Muscle layer of duodenum (tissue), 2 donors: ENCODE measurements at regions not wholly inside any gene's neighbourhood (a gene's known extent, or its start where the extent isn't known, plus 50 kb on each side); places are given as distances from the start of the nearest gene placed in this dataset.

Experiments used
- H3K27ac ChIP-seq: one replicate; pipeline ENCODE4 v1.7.0; 2013; ENCODE audit warnings: mild to moderate bottlenecking, low read length
- H3K27me3 ChIP-seq: one replicate; pipeline ENCODE4 v1.7.0; 2013; ENCODE audit warnings: low read depth, mild to moderate bottlenecking, control low read depth, low read length
- H3K36me3 ChIP-seq, 2 donors: one replicate each; pipeline ENCODE4 v1.7.0; 2013; ENCODE audit warnings: low read length in 2 of 2, control low read depth in 1 of 2, mild to moderate bottlenecking in 1 of 2; ENCODE audit not compliant: insufficient read depth in 2 of 2, control insufficient read depth in 1 of 2
- H3K4me1 ChIP-seq, 2 donors: one replicate each; pipeline ENCODE4 v1.7.0; 2013; ENCODE audit warnings: low read length in 2 of 2, mild to moderate bottlenecking in 2 of 2, control low read depth in 1 of 2, moderate library complexity in 1 of 2; ENCODE audit not compliant: insufficient read depth in 2 of 2, control insufficient read depth in 1 of 2
- H3K4me3 ChIP-seq, 2 donors: one replicate each; pipeline ENCODE4 v1.7.0; 2013; ENCODE audit warnings: low read length in 2 of 2, low read depth in 1 of 2, mild to moderate bottlenecking in 1 of 2
- H3K9me3 ChIP-seq, 2 donors: one replicate each; pipeline ENCODE4 v1.7.0; 2013; ENCODE audit warnings: low read length in 2 of 2, control low read depth in 1 of 2, mild to moderate bottlenecking in 1 of 2; ENCODE audit not compliant: control insufficient read depth in 1 of 2
- donor health status: healthy.

DNA sequence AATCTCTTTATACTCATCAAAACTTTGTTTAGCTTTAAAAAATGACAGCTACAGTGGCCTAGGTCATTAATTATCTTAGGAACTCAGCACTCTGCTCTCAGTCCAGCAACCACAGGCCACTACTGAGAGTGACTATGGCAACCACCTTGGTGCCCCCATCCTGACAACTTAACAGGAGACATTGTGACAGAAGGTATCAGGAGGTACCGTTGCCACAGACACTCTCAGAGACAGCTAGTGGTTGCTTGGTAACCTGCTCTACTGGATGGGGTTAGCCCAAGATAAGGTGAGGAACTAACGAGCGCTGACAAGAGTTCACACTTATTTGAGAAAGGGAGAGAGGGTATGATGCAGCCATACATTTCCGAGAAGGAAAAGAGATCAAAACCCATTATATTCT, 76.1 kb upstream of the TFAP2D start:
- Histone ChIP-seq H3K36me3 (no peaks in the 10 kb centered on the region), H3K9me3 (no peaks in the 10 kb centered on the region), H3K4me3 (no peak overlapping the region), H3K4me1 (no peaks in the 10 kb centered on the region), H3K27me3 (no peaks in the 10 kb centered on the region), H3K27ac (no peak overlapping the region)

DNA sequence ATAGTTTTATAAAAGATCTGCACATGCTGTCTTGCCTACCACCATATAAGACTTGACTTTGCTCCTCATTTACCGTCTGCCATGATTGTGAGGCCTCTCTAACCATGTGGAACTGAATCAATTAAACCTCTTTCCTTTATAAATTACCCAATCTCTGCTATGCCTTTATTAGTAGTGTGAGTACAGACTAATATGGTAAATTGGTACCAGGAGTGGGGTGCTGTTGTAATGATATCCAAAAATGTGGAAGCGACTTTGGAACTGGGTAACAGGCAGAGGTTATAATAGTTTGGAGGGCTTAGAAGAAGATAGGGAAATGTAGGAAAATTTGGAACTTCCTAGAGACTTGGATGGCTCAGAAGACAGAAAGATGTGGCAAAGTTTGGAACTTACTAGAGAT, 64.2 kb upstream of the TFAP2D start:
- no peaks in the 10 kb centered on the region for H3K36me3 ChIP-seq
- H3K9me3 ChIP-seq: peaks cover 0 to 13% of the 10 kb centered on the region in 2 donors
- H3K4me1 ChIP-seq: no peaks in the 10 kb centered on the region
- no peaks in the 10 kb centered on the region for H3K27me3 ChIP-seq
- no peak overlapping the region for H3K27ac ChIP-seq
- no peak overlapping the region for H3K4me3 ChIP-seq

DNA sequence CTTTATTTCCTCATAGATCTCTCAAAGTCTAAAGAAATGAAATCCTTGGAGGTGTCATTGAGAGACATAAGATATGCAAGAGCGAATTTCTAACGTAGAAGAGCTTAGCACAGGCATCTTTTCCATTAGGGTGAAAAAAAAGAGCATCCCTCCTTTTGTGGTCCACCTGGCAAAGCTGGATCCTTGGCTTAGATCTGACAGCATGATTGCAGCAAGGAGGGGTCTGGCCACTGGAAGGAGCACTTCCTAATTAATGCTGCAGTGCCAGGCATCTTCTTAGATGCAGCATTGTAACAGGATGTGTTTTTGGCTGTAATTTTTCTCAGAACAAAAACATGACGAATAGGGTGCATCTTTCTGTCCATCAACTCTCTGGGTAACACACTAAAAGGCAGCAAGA, 60.1 kb upstream of the TFAP2D start:
- H3K9me3 ChIP-seq: peaks cover 0 to 13% of the 10 kb centered on the region in 2 donors
- H3K27ac ChIP-seq: no peak overlapping the region
- H3K36me3 ChIP-seq: no peaks in the 10 kb centered on the region
- no peaks in the 10 kb centered on the region for H3K4me1 ChIP-seq
- H3K27me3 ChIP-seq: no peaks in the 10 kb centered on the region
- no peak overlapping the region for H3K4me3 ChIP-seq

DNA sequence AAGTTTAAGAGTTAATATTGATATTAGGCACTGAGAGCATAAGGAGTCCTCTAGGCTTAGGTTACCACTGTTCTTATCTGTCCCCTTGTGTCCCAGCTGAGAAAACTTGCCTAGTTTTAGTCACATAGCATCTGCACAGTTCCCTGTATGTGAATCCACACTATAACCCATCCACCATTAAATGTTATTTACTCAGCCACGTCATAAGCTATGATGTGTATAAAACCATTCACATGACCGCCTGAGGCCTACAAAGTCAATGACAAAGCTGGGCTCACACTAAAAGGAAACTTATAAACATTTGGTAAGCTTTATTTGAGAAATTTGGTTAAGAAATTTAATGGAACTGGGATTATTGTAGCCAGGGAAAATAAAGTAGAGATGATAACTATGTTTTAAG, 59.2 kb upstream of the TFAP2D start:
- Histone ChIP-seq H3K4me1 (no peaks in the 10 kb centered on the region), H3K9me3 (peaks cover 0 to 9% of the 10 kb centered on the region in 2 donors), H3K4me3 (no peak overlapping the region), H3K27ac (no peak overlapping the region), H3K36me3 (no peaks in the 10 kb centered on the region), H3K27me3 (no peaks in the 10 kb centered on the region)

DNA sequence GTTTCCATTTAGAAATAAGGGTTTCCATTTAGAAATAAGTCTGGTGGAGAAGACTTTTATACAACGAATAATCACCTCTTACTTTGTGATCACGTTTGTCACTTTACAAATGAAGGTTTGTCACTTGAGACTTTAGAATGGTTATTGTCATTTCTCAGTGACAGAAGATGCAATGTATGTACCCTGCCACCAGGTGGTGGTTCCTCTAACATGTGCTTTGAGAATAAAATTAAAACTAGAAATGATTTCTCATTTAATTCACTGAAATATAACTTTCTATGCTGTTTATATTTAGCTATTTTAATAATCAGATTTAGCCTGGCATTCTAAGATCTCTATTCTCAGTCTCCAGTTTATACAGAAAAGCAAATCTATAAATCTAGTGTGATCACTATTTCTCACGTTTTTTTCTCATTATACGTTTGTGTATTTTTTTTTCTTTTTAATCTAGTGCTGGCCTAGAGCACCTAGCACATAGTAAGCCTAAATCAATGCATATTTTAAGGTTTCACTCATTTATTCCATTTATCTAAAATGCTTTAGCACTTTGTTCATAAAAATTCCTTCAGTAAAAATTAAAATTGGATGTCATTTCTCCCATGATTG, 57.4 kb upstream of the TFAP2D start:
- Histone ChIP-seq H3K4me3 (no peak overlapping the region), H3K4me1 (no peaks in the 10 kb centered on the region), H3K27me3 (no peaks in the 10 kb centered on the region), H3K36me3 (no peaks in the 10 kb centered on the region), H3K9me3 (no peaks in the 10 kb centered on the region), H3K27ac (no peak overlapping the region)

DNA sequence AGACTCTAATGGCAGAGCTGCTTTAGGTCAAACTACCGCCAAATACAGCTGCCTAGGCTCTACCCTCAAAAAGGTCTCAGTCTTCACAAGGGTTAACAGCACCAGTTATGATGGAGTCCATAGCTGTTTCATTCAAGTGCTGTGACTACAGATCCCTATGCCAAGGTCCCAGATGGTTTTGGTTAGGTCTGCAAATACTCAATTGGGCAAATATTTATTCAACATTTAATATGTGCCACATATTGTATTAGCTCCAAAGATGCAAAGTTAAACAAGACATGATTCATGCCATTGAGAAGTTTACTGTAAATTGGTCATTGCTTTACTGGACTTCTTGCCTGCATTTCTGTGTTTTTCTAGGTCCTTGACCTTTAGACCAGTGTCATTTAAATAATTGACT, 55.8 kb upstream of the TFAP2D start:
- Histone ChIP-seq H3K36me3 (no peaks in the 10 kb centered on the region), H3K4me1 (no peaks in the 10 kb centered on the region), H3K27ac (no peak overlapping the region), H3K9me3 (no peaks in the 10 kb centered on the region), H3K4me3 (no peak overlapping the region), H3K27me3 (no peaks in the 10 kb centered on the region)

DNA sequence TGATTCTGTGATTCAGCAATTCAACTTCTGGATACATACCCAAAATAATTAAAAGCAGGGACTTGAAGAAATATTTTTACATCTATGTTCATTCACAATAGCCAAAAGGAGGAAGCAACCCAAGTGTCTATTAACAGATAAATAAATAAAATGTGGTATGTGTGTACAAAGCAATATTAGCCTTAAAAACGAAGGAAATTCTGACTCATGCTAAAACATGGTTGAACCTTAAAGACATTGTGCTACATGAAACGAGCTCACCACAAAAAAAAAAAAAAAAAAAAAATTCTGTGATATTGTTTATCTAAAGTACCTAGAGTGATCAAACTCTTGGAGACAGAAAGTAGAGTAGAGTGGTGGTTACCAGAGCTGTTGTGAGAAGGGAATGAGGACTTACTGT, 54.8 kb upstream of the TFAP2D start:
- Histone ChIP-seq H3K9me3 (no peaks in the 10 kb centered on the region), H3K36me3 (no peaks in the 10 kb centered on the region), H3K4me3 (no peak overlapping the region), H3K4me1 (no peaks in the 10 kb centered on the region), H3K27ac (no peak overlapping the region), H3K27me3 (no peaks in the 10 kb centered on the region)

DNA sequence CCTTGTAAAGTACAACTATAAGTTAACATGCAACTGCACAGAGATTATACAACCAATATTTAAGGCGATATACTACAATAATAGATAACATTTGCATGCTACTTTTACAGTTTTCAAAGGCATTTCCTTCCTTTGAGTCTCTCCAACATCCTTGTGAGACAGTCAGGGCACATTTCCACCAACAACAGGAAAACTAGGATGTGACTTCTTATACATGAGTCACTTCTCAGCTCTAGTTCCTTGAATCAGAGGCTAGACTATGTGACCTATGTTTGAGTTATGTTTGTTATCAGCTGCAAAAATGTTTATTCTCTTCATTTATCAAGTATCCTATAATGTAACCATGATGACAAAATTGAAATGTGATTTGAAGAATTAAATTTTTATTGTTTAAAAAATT, 51.7 kb upstream of the TFAP2D start:
- no peaks in the 10 kb centered on the region for H3K4me1 ChIP-seq
- H3K4me3 ChIP-seq: no peak overlapping the region
- no peaks in the 10 kb centered on the region for H3K27me3 ChIP-seq
- no peaks in the 10 kb centered on the region for H3K36me3 ChIP-seq
- no peak overlapping the region for H3K27ac ChIP-seq
- H3K9me3 ChIP-seq: no peaks in the 10 kb centered on the region
